Ishikawa (cell line): ENCODE measurements at regions not wholly inside any gene's neighbourhood (a gene's known extent, or its start where the extent isn't known, plus 50 kb on each side); places are given as distances from the start of the nearest gene placed in this dataset.

Source experiments
- CEBPB ChIP-seq: IDR thresholded peaks from 2 replicates; pipeline ENCODE4 v1.6.1; 2012
- CREB1 ChIP-seq: IDR thresholded peaks from 2 replicates; pipeline ENCODE4 v1.6.1; 2012; ENCODE audit warnings: low read depth
- EGR1 ChIP-seq: IDR thresholded peaks from 2 replicates; pipeline ENCODE4 v1.6.1; 2012
- EP300 ChIP-seq: IDR thresholded peaks from 2 replicates; pipeline ENCODE4 v1.6.1; 2012; ENCODE audit warnings: borderline replicate concordance
- FOXM1 ChIP-seq: IDR thresholded peaks from 2 replicates; pipeline ENCODE4 v1.6.1; 2012; ENCODE audit warnings: low read depth, borderline replicate concordance
- MAX ChIP-seq: IDR thresholded peaks from 2 replicates; pipeline ENCODE4 v1.6.1; 2012
- NFIC ChIP-seq: IDR thresholded peaks from 2 replicates; pipeline ENCODE4 v1.6.1; 2012
- RAD21 ChIP-seq: IDR thresholded peaks from 2 replicates; pipeline ENCODE4 v1.6.1; 2012; ENCODE audit warnings: low read depth
- TAF1 ChIP-seq: IDR thresholded peaks from 2 replicates; pipeline ENCODE4 v1.6.1; 2012; ENCODE audit warnings: low read depth, mild to moderate bottlenecking
- TCF12 ChIP-seq: IDR thresholded peaks from 2 replicates; pipeline ENCODE4 v1.6.1; 2012; ENCODE audit warnings: low read depth
- TEAD4 ChIP-seq: IDR thresholded peaks from 2 replicates; pipeline ENCODE4 v1.6.1; 2012
- YY1 ChIP-seq: IDR thresholded peaks from 2 replicates; pipeline ENCODE4 v1.6.1; 2012; ENCODE audit warnings: low read depth
- ZBTB7A ChIP-seq: IDR thresholded peaks from 2 replicates; pipeline ENCODE4 v1.6.1; 2012; ENCODE audit warnings: low read depth
- TF ChIP-seq, protein P1 (sequence below): IDR thresholded peaks from 2 replicates; pipeline ENCODE4 v1.6.1; 2012
- TF ChIP-seq, protein P2 (sequence below): IDR thresholded peaks from 2 replicates; pipeline ENCODE4 v1.6.1; 2012; ENCODE audit warnings: low read depth, mild to moderate bottlenecking

- no peak for TF ChIP-seq ZBTB7A
- TF ChIP-seq MAX, result no peak
- no peak for TF ChIP-seq YY1
- no peak for TF ChIP-seq RAD21
- no peak for TF ChIP-seq CEBPB
- no peak for TF ChIP-seq TAF1
- TF ChIP-seq CREB1, result no peak
- TF ChIP-seq EGR1, result no peak
- TF ChIP-seq EP300, result no peak
- TF ChIP-seq, protein P1, sequence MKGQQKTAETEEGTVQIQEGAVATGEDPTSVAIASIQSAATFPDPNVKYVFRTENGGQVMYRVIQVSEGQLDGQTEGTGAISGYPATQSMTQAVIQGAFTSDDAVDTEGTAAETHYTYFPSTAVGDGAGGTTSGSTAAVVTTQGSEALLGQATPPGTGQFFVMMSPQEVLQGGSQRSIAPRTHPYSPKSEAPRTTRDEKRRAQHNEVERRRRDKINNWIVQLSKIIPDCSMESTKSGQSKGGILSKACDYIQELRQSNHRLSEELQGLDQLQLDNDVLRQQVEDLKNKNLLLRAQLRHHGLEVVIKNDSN, result no peak
- TF ChIP-seq, protein P2, sequence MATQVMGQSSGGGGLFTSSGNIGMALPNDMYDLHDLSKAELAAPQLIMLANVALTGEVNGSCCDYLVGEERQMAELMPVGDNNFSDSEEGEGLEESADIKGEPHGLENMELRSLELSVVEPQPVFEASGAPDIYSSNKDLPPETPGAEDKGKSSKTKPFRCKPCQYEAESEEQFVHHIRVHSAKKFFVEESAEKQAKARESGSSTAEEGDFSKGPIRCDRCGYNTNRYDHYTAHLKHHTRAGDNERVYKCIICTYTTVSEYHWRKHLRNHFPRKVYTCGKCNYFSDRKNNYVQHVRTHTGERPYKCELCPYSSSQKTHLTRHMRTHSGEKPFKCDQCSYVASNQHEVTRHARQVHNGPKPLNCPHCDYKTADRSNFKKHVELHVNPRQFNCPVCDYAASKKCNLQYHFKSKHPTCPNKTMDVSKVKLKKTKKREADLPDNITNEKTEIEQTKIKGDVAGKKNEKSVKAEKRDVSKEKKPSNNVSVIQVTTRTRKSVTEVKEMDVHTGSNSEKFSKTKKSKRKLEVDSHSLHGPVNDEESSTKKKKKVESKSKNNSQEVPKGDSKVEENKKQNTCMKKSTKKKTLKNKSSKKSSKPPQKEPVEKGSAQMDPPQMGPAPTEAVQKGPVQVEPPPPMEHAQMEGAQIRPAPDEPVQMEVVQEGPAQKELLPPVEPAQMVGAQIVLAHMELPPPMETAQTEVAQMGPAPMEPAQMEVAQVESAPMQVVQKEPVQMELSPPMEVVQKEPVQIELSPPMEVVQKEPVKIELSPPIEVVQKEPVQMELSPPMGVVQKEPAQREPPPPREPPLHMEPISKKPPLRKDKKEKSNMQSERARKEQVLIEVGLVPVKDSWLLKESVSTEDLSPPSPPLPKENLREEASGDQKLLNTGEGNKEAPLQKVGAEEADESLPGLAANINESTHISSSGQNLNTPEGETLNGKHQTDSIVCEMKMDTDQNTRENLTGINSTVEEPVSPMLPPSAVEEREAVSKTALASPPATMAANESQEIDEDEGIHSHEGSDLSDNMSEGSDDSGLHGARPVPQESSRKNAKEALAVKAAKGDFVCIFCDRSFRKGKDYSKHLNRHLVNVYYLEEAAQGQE, result no peak
- TF ChIP-seq TEAD4, result no peak
- no peak for TF ChIP-seq NFIC
- no peak for TF ChIP-seq TCF12
These were observed 256.7 kb upstream of the CD180 start for GRCh38 chr5:67453111-67453905.

DNA sequence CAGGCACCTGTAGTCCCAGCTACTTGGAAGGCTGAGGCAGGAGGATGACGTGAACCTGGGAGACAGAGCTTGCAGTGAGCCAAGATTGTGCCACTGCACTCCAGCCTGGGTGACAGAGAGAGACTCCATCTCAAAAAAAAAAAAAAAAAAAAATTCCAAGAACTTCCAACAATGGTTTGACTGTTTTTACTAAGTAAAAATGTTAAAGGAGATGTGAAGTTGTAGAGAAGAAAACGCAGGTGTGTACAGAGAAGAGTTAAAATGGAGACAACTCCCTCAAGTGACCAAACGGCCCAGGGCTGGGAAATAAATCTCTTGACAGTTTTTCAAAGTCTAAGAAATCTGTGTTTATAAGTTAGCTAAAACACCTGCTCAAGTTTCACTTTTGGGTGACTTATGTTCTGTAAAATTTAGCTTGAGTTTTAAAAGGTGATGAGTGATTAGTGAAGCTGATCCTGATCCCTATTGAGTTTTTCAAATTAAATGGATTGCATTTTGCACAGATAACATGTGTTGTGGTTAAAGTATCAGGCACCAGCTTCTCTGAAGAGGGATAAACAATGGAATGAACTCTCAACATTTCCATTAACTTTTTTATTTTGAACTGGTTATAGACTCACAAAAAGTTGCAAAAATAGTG lies 255.2 kb upstream of the CD180 start:
- TF ChIP-seq EP300, result no peak
- TF ChIP-seq, protein P1, result no peak
- TF ChIP-seq TEAD4, result no peak
- TF ChIP-seq, protein P2, result no peak
- no peak for TF ChIP-seq CEBPB
- TF ChIP-seq NFIC, result no peak

GRCh38 chr5:67447732-67448131 lies 251.1 kb upstream of the CD180 start:
- no peak for TF ChIP-seq YY1
- TF ChIP-seq CEBPB, result no peak
- TF ChIP-seq TAF1, result no peak
- no peak for TF ChIP-seq FOXM1

DNA sequence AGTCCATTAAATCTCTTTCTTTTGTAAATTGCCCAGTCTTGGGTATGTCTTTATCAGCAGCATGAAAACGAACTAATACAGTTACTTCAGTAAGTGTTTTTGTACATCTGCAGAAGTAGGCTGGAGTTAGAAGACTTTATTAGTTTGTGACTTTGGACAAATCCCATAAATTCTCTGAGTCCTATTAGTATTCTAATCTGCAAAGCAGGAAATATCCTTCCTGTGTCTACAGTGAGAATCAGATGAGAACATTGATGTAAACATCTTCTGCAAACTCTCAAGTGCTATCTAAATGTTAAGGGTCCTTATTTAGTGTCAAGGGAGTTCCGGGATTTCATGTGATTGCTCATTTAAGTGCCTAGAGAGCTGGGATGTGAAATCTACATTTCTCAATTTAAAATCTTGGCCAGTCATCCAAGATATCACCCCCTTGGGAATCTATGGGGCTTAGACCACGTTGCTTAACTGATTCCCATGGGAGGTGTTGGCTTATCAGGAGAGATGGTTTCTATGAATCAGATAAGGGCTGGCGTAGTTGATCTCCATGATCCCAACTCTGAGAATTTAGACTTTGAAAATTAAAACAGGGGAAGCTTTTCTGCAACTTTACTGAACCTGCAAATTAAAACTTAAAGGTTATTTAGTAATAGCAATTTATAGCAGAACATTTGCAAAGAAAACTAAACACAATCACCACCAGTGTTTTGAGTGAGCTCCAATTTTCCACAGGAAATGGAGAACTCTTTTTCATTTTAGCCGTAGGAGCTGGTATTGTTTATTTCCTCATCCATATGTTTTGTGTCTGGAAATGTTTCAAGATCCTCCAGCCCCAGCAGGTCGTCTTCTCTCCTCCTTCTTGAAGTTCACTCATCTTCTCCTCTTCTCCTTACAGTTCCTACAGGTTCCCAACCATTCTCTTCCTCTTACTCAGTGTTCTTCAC lies 241.6 kb upstream of the CD180 start:
- no peak for TF ChIP-seq EP300
- TF ChIP-seq TAF1, result no peak
- no peak for TF ChIP-seq CEBPB
- TF ChIP-seq TCF12, result no peak
- TF ChIP-seq, protein P1, result no peak
- no peak for TF ChIP-seq TEAD4
- TF ChIP-seq YY1, result no peak
- no peak for TF ChIP-seq CREB1
- TF ChIP-seq RAD21, result no peak
- TF ChIP-seq FOXM1, result no peak
- no peak for TF ChIP-seq MAX
- TF ChIP-seq ZBTB7A, result no peak

- no peak for TF ChIP-seq TAF1
- TF ChIP-seq, protein P1, result no peak
- TF ChIP-seq EP300, result no peak
- TF ChIP-seq FOXM1, result no peak
- TF ChIP-seq CREB1, result no peak
- TF ChIP-seq NFIC, result no peak
These were observed 238.4 kb upstream of the CD180 start for GRCh38 chr5:67435032-67435431.
